H1 (cell line): ENCODE measurements at regions not wholly inside any gene's neighbourhood (a gene's known extent, or its start where the extent isn't known, plus 50 kb on each side); places are given as distances from the start of the nearest gene placed in this dataset.

ENCODE experiments used
- ASH2L ChIP-seq: fragments of 200-600, 300-600 bp; sonication (generic); IDR thresholded peaks from one replicate; pipeline ENCODE4 v1.7.1; 2017; ENCODE audit warnings: low read length
- BCL11A ChIP-seq, 2 experiments: IDR thresholded peaks; one replicate each; pipeline ENCODE4 v1.6.1; 2011; ENCODE audit warnings: low read depth in 2 of 2, low read length in 2 of 2, mild to moderate bottlenecking in 2 of 2
- CREB1 ChIP-seq: IDR thresholded peaks from 2 replicates; pipeline ENCODE4 v1.6.1; 2012; ENCODE audit warnings: inconsistent platforms
- RXRA ChIP-seq: IDR thresholded peaks from 2 replicates; pipeline ENCODE4 v1.6.1; 2011; ENCODE audit warnings: low read depth, mild to moderate bottlenecking, low read length, moderate library complexity; ENCODE audit not compliant: insufficient read depth
- TF ChIP-seq, protein P1 (sequence below): IDR thresholded peaks from 2 replicates; pipeline ENCODE4 v1.6.1; 2011; ENCODE audit warnings: low read length, improper control_type of control experiment

DNA sequence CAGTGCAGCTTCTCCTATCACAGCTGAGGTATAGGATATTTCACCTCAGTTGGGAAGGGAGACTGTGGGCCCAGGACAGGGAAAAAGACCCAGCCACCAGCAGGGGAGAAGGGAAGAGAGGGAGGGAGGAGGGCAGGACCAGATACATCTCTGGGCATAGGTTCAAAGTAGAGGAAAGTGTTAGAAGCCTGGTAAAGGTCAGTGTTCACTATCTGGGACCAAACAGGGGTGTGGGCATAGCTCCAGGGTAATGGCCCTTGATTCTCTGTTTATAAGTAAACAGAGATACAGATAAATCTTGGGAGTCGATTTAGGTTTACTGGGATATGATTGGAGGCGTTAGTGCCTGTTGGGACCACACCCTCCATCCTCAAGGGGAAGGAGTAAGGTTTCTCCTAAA lies 266.2 kb downstream of the LRFN2 start (continued):
- TF ChIP-seq, protein P1, sequence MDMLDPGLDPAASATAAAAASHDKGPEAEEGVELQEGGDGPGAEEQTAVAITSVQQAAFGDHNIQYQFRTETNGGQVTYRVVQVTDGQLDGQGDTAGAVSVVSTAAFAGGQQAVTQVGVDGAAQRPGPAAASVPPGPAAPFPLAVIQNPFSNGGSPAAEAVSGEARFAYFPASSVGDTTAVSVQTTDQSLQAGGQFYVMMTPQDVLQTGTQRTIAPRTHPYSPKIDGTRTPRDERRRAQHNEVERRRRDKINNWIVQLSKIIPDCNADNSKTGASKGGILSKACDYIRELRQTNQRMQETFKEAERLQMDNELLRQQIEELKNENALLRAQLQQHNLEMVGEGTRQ: no peak
- TF ChIP-seq BCL11A (IDR thresholded peaks at IDR 0.05; ENCODE audit: low read depth in 2 of 2, low read length in 2 of 2): no peak
- no peak for TF ChIP-seq ASH2L
- no peak for TF ChIP-seq CREB1
- TF ChIP-seq RXRA: no peak
- TF ChIP-seq, all 59 proteins: peak for 0
